Fibroblast of villous mesenchyme (primary cell): ENCODE measurements at regions not wholly inside any gene's neighbourhood (a gene's known extent, or its start where the extent isn't known, plus 50 kb on each side); places are given as distances from the start of the nearest gene placed in this dataset.

Experiments
- DNase-seq: peaks from one replicate; pipeline ENCODE4 v3.0.0-alpha.2; 2010; ENCODE audit warnings: low read depth
- H3K4me3 ChIP-seq: 2 replicates; pipeline ENCODE4 v1.5.1; 2011; ENCODE audit warnings: low read depth, mild to moderate bottlenecking, low read length
- CTCF ChIP-seq: IDR thresholded peaks from 2 replicates; pipeline ENCODE4 v1.5.1; 2012; ENCODE audit warnings: low read depth, mild to moderate bottlenecking, low read length; ENCODE audit not compliant: insufficient read depth

- no peak overlapping the region for H3K4me3 ChIP-seq
- TF ChIP-seq CTCF, result no peak
- no peak for DNase-seq
Measured at GRCh38 chr10:130459851-130460490, 323.8 kb downstream of the GLRX3 start.

- no peak for TF ChIP-seq CTCF
- no peak overlapping the region for H3K4me3 ChIP-seq
- DNase-seq, result no peak
Measured at GRCh38 chr10:130461631-130462030, 325.4 kb downstream of the GLRX3 start.

GRCh38 chr10:130463104-130463875 is 327.1 kb downstream of the GLRX3 start:
- no peak for TF ChIP-seq CTCF
- H3K4me3 ChIP-seq, result no peak overlapping the region
- DNase-seq, result no peak

GRCh38 chr10:130463876-130464364 is 327.7 kb downstream of the GLRX3 start:
- no peak for TF ChIP-seq CTCF
- no peak for DNase-seq
- no peak overlapping the region for H3K4me3 ChIP-seq

GRCh38 chr10:130464426-130464825 is 328.2 kb downstream of the GLRX3 start:
- H3K4me3 ChIP-seq, result no peak overlapping the region
- no peak for DNase-seq
- TF ChIP-seq CTCF, result no peak

- no peak for DNase-seq
- TF ChIP-seq CTCF, result no peak
- H3K4me3 ChIP-seq, result no peak overlapping the region
Measured at GRCh38 chr10:130466271-130466997, 330.2 kb downstream of the GLRX3 start.
